Spleen (tissue), 11 donors: ENCODE measurements at regions not wholly inside any gene's neighbourhood (a gene's known extent, or its start where the extent isn't known, plus 50 kb on each side); places are given as distances from the start of the nearest gene placed in this dataset.
A peak's percentile ranks its signal among the peaks of the same experiment; 100 is the strongest.

Source experiments
- DNase-seq: peaks from one replicate; pipeline ENCODE4 v3.0.0-alpha.2; 2020
- H3K27ac ChIP-seq, 8 donors: fragments of 200-600 bp; sonication (generic) in 7 of 8; 1 replicate in 4 of 8; 2 replicates in 4 of 8; pipeline versions ENCODE4 v1.5.0 to v1.8.0; 2016 to 2021; ENCODE audit warnings: inconsistent platforms in 4 of 8, mild to moderate bottlenecking in 4 of 8, moderate library complexity in 1 of 8
- H3K27me3 ChIP-seq, 7 donors: fragments of 200-600 bp; sonication (generic) in 6 of 7; replicated peaks in 1 of 7; 1 replicate in 4 of 7; 2 replicates in 3 of 7; pipeline versions ENCODE4 v1.5.0 to v1.8.0; 2016 to 2021; ENCODE audit warnings: inconsistent platforms in 3 of 7, mild to moderate bottlenecking in 1 of 7
- H3K36me3 ChIP-seq, 6 donors: fragments of 200-600 bp; sonication (generic) in 5 of 6; 1 replicate in 4 of 6; 2 replicates in 2 of 6; pipeline versions ENCODE4 v1.5.0 to v1.8.0; 2016 to 2021; ENCODE audit warnings: inconsistent platforms in 2 of 6
- H3K4me1 ChIP-seq, 6 donors: fragments of 200-600 bp; sonication (generic) in 5 of 6; 1 replicate in 3 of 6; 2 replicates in 3 of 6; pipeline versions ENCODE4 v1.5.0 to v1.8.0; 2016 to 2021; ENCODE audit warnings: inconsistent platforms in 3 of 6
- H3K4me3 ChIP-seq, 8 donors: fragments of 200-600 bp; sonication (generic) in 7 of 8; 1 replicate in 4 of 8; 2 replicates in 4 of 8; pipeline versions ENCODE4 v1.5.0 to v1.8.0; 2016 to 2021; ENCODE audit warnings: inconsistent platforms in 4 of 8, mild to moderate bottlenecking in 4 of 8, moderate library complexity in 2 of 8
- H3K9me3 ChIP-seq, 8 donors: fragments of 200-600 bp; sonication (generic) in 7 of 8; 1 replicate in 4 of 8; 2 replicates in 4 of 8; pipeline versions ENCODE4 v1.5.0 to v1.8.0; 2016 to 2021; ENCODE audit warnings: inconsistent platforms in 4 of 8
- CTCF ChIP-seq, 11 experiments: fragments of 200-600 bp in 7 of 11; fragments of 450-650 bp in 4 of 11; sonication (generic) in 4 of 11; IDR thresholded peaks in 8 of 11; conservative IDR thresholded peaks in 3 of 11; 1 replicate in 7 of 11; 2 replicates in 4 of 11; pipeline versions ENCODE4 v1.4.0 to v1.8.0; 2016 to 2021; ENCODE audit warnings: antibody characterized with exemption in 11 of 11, inconsistent platforms in 4 of 11, mild to moderate bottlenecking in 1 of 11
- POLR2A ChIP-seq, 3 donors: fragments of 450-650 bp; IDR thresholded peaks; one replicate each; pipeline ENCODE4 v1.5.1; 2017; ENCODE audit warnings: antibody characterized with exemption in 3 of 3, mild to moderate bottlenecking in 1 of 3
- POLR2AphosphoS5 ChIP-seq, 3 donors: sonication (generic); formaldehyde crosslinking; IDR thresholded peaks; one replicate each; pipeline ENCODE4 v1.5.1; 2017; ENCODE audit warnings: antibody characterized with exemption in 3 of 3
- WGBS, 5 donors: extraction: QIAGEN DNeasy Blood & Tissue Kit in 3 of 5; methylation state at CpG; one replicate each; pipeline versions ENCODE4 v1.1.5 to v1.1.7; 2013 to 2018; 5-methylcytosine and 5-hydroxymethylcytosine counted together
- intact Hi-C: fragments of 100-400 bp; cut with DNase I; formaldehyde crosslinking; loops from one replicate; pipeline ENCODE4 v1.15.0; 2023; ENCODE audit warnings: low total_unique reads
- donor health status: healthy with polysubstance abuse.
- donor health status: DM: no; HTN: no; CAD: no; lungs with moderate emphysema.
- donor health status: DM: no; HTN: no; CAD: no.
- donor health status: Bipolar disorder and iron deficiency.
- donor health status: healthy.
- donor health status: DM: no; HTN: no; CAD: no.
- donor health status: DM: yes; HTN: yes; CAD: no.

DNA sequence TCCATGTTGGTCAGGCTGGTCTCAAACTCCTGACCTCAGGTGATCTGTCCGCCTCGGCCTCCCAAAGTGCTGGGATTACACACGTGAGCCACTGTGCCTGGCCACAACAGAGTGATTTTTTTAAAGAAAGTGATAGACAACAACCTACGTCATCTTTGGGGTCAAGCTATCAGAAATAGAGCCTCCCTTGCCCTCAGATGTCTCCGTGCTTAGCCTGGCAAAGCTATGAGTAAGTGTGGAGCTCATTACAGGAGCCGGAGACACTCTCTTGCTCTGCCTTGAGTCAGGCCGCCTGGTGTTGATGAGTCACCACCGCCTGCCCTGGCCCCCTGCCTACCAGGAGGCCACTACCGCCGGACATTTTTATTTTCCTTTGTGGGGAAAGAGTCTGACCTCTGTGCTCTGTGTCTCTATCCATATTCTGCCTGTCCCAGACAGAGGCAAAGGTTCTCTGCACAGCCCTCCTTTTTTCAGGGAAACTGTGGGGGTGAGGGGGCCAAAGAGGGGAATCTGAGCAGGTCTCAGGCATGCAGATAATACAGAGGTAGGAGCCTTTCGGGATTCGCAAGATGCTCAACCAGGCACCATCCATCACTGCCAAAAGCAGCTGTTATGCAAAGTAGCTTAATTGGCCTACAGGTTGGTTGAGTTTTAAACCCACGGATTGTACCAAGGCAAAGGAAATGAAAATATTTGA is 123.7 kb upstream of the CPEB4 start:
- no peaks in the 10 kb centered on the region for H3K36me3 ChIP-seq
- H3K4me1 ChIP-seq, result peaks cover 0 to 45% (median 12%) of the 10 kb centered on the region in 6 donors
- DNase-seq, result no peak
- H3K4me3 ChIP-seq, result no peak overlapping the region
- 60 to 73% (median 69%) methylated on average over 13 of the region's 13 CpGs for WGBS, 5 donors
- H3K27ac ChIP-seq, result peak overlapping the region in 3 of 8 donors; percentile 14 to 42 (median 18)
- peak in 2 of 3 donors; percentile 44 to 58 for TF ChIP-seq POLR2AphosphoS5 (IDR thresholded peaks at IDR 0.05)
- no peak for TF ChIP-seq POLR2A (IDR thresholded peaks at IDR 0.05)
- H3K9me3 ChIP-seq, result no peaks in the 10 kb centered on the region
- intact Hi-C loops, result no loop called here
- no peaks in the 10 kb centered on the region for H3K27me3 ChIP-seq

DNA sequence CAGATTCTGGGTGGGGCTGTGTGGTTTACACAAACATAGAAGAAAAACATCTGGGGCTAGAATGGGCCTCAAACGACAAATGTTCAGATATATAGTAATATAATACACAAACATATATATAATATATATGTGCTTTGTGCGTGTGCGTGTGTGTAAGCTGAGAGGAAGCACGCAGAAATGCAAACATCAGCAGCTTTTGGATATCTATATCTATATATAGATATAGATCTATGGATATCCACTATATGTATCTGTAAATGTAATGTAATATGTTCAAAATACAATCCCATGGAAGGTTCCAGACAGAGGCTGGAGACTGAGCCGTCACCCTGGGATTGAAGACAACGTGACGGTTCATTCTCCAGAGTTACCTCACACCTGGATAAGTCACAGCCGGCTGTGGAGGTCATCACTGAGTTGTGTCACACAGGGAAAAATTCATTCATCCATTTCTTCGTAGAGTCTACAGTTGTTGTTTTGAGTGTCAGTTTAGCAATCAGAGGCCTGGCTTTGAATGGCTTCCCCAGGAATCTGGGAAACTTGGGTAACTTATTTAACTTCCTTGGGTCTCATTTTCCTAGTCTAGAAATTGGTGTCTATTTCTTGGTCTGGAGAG is 123.0 kb upstream of the CPEB4 start:
- no peak for DNase-seq
- intact Hi-C loops, result no loop called here
- no peaks in the 10 kb centered on the region for H3K27me3 ChIP-seq
- TF ChIP-seq POLR2AphosphoS5 (IDR thresholded peaks at IDR 0.05), result no peak
- TF ChIP-seq POLR2A (IDR thresholded peaks at IDR 0.05), result no peak
- TF ChIP-seq CTCF (IDR thresholded peaks at IDR 0.05 in 8 of 11, conservative IDR thresholded peaks at IDR 0.05 in 3 of 11), result no peak
- WGBS, 5 donors, result 87 to 93% (median 91%) methylated on average over 9 of the region's 9 CpGs
- H3K27ac ChIP-seq, result peak overlapping the region in 2 of 8 donors; percentile 14 to 18
- H3K4me3 ChIP-seq, result no peak overlapping the region
- no peaks in the 10 kb centered on the region for H3K36me3 ChIP-seq
- H3K4me1 ChIP-seq, result peaks cover 0 to 41% (median 9%) of the 10 kb centered on the region in 6 donors
- H3K9me3 ChIP-seq, result no peaks in the 10 kb centered on the region

DNA sequence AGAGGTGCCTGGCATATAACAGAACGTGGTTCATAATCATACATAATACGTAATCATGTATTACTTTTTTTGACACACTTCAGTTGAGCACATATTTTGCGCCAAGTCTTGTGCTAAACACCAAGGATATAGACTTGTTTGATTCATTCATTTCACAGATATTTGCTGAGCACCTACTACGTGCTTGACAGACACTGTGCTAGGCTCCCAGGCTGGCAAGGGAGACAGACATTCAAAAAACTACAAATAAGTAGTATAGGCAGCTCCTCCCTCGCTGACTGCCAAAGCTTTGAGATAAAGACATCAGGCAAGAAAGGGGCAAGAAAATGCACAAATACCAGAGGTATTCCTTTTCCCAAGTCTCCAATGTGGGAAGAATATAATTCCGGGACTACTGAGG is 122.5 kb upstream of the CPEB4 start:
- Histone ChIP-seq H3K27ac (peak overlapping the region in 3 of 8 donors; percentile 45 to 46 (median 45)), H3K9me3 (no peaks in the 10 kb centered on the region), H3K27me3 (no peaks in the 10 kb centered on the region), H3K36me3 (no peaks in the 10 kb centered on the region), H3K4me1 (peaks cover 0 to 42% (median 9%) of the 10 kb centered on the region in 6 donors), H3K4me3 (no peak overlapping the region)
- intact Hi-C loops, result no loop called here
- WGBS, 5 donors, result 73 to 93% (median 78%) methylated on average over 5 to 6 of the region's 6 CpGs
- no peak for DNase-seq
- no peak for TF ChIP-seq POLR2A (IDR thresholded peaks at IDR 0.05)
- no peak for TF ChIP-seq CTCF (IDR thresholded peaks at IDR 0.05 in 8 of 11, conservative IDR thresholded peaks at IDR 0.05 in 3 of 11)
- no peak for TF ChIP-seq POLR2AphosphoS5 (IDR thresholded peaks at IDR 0.05)

GRCh38 chr5:173767574-173768266 is 120.4 kb upstream of the CPEB4 start:
- Histone ChIP-seq H3K27me3 (no peaks in the 10 kb centered on the region), H3K27ac (no peak overlapping the region), H3K4me1 (peaks cover 0 to 63% (median 21%) of the 10 kb centered on the region in 6 donors), H3K4me3 (no peak overlapping the region), H3K36me3 (no peaks in the 10 kb centered on the region), H3K9me3 (no peaks in the 10 kb centered on the region)
- intact Hi-C loops, result no loop called here
- no peak for DNase-seq
- WGBS, 5 donors, result 74 to 86% (median 76%) methylated on average over 12 of the region's 12 CpGs
- no peak for TF ChIP-seq POLR2AphosphoS5 (IDR thresholded peaks at IDR 0.05)
- TF ChIP-seq POLR2A (IDR thresholded peaks at IDR 0.05), result no peak
- no peak for TF ChIP-seq CTCF (IDR thresholded peaks at IDR 0.05 in 8 of 11, conservative IDR thresholded peaks at IDR 0.05 in 3 of 11)
